ENCODE measurements at regions not wholly inside any gene's neighbourhood (a gene's known extent, or its start where the extent isn't known, plus 50 kb on each side); places are given as distances from the start of the nearest gene placed in this dataset.
"Not testable (repeated sequence)": the region's sequence is repeated elsewhere in the genome, so short reads cannot be mapped to it uniquely, and the experiment has no call there.

DNA sequence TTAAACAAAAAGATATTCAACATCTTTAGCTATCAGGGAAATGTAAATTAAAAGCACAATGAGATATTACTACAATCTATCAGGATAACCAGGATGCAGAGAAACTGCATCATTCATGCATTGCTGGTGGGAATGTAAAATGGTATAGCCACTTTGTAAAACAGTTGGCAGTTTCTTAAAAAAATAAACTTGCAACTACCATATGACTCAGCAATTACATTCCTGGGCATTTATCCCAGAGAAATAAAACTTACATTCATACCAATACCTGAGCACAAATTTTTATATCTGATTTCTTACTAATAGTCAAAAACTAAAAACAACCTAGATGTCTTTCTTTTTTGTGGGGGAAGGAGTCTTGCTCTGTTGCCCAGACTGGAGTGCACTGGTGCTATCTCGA is 190.3 kb upstream of the TAB2 start:
- no peak for DNase-seq

DNA sequence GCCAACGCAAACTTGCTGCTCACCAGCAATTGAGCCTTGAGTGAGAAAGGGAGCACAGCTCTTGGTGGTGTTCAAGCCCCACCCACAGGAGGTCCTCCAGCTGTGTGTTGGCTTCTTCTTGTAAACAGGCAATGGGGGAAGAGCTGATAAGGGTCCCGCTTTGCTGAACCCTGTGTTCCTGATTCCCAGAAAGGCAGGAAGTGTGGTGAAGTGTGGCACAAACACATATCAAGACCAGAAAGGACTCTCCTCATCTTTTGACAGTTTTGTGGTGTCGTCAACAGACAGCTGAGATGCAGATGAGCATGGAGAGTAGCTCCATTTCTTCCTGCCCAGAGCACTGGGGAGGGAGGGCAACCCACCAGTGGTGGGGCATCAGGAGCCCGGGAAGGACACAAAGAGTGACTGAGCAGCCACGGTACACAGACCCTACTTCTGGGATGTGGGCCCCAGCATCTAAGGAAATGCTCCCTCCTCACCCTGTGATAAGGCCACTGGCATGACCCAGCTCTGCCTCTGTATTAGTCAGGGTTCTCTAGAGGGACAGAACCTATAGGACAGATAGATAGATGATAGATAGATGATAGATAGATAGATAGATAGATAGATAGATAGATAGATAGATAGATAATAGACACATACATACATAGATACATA is 188.9 kb upstream of the TAB2 start:
- peak in 1 of 4 experiments; percentile 18 for DNase-seq

DNA sequence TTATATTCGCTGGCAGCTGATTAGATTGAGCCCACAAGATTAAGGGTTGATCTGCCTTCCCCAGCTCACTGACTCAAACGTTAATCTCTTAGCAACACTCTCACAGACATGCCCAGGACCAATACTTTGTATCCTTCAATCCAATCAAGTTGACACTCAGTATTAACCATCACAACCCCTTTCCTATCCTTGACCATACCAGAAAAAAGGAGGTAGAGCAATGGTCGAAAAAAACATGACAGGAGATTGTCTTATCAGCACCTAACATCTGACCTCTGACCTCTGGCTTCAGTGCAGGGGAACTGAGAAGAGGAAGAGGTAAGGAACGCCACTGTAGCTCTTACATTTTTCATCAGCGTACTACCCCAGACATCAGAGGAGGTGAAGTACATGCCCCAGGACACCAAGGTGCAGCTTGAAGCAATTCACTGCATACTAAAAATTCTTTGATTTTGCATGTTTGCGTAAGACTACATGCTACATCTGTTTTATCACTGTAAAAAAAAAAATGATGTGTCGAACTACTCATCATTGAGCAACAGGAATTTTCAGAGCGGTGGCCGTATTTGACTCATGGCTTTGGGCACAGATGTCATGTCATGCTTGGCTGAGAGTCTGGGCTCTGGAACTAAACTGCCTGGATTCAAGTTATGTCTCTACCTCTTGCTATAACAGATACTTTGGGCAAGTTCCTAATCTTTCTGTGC is 188.0 kb upstream of the TAB2 start:
- DNase-seq = no peak

DNA sequence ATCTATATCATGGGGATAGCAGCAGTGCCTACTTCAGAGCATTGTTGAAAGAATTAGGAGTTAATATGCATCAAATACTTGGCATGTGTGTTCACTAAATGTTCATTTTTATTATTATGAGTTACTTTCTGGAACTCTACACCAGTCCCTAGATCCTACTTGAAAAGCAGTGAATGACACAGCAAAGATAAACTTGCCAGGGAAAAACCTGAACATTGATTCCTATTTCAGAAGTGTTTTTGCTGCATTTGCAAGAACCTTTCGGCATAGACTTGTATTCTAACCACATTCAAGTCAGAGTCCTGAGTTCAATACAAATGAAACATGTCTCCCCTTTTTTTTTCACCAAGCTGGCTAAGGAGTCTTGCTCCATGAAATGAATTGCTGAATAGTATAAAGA is 187.4 kb upstream of the TAB2 start:
- DNase-seq = no peak

DNA sequence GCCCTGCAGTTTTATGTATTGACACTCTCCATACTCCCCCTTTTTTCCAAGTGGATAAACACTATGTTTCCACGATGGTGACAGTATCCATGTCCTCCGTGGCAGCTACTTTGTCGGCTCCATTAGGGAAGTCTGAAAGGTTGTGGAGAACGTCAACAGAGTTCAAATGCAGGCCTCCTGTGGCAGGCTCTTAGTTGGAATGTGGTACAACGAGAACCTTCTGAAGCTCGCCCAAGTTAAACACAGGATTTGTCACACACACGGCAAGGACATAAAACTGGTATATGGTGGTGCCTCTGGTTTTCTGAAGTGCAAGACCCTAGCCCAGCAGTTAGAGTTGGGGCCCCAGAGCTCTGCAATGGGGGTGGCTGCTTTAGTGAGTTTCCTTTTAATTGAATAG is 187.0 kb upstream of the TAB2 start:
- DNase-seq = no peak

DNA sequence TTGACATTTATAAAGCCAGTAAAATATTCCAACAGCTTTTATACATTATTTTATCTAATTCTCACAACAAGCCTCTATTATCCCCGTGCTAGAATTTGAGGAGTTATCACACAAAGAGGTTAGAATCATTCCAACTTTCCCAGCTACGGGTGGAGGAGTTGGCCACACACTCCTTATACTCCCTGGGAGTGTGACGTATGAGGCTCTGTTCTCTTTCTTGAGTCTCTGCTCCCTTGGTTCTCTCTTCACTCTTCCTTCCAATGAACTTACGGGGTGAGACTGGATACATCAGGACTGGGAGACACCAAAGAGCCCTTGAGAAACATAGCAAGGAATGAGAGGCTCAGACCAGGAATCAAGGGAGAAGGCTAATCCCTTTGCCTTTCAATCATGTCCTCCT is 185.6 kb upstream of the TAB2 start:
- no peak for DNase-seq

DNA sequence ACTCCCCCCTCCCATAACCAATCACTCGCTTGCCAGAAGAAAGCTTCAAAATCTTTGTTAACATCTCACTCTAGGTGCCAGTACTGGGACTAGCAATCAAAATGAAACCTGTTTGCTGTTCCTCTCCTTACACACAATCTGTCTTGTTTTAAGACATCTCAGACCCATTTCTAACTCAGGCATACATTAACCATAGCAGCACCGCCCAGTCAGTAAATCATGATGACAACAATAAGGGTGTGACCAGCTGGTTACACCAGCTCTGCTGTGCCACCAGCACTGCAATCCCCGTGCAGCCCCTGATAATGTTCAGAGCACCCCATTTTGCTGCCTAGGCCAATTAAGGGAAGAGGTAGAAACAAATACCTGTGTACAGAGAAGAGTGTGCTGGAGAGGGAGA is 185.2 kb upstream of the TAB2 start:
- DNase-seq = no peak

DNA sequence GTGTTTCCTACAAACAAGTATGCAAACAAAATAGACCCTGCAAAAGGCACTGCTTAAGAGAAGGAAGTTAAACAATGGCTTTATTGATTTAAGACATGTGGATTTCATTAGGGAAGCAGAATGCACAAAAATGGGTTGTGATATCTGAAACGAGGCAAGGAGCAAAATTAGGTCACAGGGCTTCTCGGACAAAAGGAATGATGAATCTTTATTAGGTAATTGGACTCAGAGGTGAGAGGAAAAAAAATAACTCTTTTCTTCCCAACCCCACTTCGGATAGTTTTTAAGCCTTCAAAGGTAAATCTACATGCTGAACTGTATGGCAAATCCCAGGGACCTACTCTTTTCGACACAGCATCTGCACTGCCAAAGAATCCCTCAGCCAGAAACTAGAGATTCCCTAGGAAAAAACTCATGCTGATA is 183.0 kb upstream of the TAB2 start:
- DNase-seq = no peak

DNA sequence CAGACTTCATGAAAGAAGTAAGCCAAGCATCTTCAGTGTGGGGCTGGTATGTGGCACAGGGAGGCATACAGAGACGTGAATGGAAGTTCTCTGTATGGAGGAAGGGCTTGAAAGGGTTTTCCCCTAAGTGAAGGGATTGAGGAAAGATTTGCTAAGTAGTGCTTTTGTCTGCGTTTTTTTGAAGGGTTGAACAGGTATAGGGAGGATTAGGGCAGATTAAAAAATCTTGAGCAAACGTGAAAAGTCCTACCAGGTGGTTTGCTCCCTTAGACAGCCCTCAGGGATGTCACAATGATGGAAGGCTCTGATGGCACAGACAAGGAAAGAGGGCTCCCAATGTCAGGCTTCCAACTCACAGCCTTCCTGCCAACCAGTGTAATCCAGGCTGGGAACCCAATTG is 181.7 kb upstream of the TAB2 start:
- DNase-seq = no peak

DNA sequence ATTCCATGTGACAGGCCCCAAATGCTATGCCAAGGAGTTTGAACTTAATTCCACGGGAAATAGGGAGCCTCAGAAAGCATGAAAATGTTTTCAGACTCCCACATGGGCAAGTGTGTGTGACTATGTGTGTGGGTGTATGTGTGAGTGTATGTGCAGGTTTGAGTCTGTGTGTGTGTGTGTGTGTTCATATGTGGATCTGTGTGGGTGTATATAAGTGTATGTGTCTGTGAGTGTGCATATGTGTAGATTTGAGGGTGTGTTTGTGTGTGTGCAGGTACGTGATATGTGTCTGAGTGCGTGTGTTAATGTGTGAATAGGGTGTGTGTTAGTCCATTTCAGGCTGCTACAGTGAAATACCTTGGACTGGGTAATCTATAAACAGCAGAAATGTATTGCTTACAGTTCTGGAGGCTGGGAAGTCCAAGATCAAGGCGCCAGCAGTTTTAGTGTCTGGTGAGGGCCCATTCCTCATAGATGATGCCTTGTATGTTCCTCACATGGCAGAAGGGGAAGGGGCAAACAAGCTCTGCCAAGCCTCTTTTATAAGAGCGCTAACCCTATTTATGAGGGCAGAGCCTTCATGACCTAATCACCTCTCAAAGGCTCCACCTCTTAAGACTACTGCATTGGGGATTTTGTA is 181.1 kb upstream of the TAB2 start:
- no peak for DNase-seq

DNA sequence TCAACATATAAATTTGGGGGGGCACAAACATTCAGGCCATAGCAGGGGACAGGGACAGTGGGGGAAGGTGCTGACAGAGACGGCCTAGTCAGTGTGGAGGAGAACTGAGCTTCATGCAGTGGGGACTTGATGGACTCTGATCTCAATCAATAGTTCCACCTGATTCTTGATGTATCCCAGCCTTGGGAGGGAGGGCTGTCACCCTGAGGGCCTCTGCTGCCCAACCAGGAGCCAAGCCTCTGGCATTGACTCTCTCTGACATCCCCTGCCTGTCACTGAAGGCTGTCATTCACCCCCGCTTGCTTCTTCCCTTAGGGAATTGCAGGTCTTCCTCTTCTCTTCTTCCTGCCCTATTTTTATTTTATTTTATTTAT is 180.6 kb upstream of the TAB2 start:
- no peak for DNase-seq

DNA sequence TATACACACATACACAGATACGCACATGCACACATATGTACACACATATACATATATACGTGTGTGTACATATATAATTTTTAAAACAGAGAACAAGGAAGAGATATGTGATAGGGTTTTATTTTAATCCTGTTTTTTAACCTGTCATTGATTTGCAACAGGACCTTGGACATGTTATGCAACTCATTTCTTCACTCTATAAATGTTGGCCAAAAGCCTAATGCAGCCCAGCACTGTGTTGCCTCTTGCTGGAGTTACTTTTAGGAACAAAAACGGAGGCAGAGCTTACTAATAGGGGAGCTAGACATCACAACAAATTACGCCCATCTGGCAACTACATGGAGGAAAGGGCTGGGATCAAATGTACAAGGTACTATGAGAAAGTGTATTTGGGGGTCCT is 179.9 kb upstream of the TAB2 start:
- no peak for DNase-seq

DNA sequence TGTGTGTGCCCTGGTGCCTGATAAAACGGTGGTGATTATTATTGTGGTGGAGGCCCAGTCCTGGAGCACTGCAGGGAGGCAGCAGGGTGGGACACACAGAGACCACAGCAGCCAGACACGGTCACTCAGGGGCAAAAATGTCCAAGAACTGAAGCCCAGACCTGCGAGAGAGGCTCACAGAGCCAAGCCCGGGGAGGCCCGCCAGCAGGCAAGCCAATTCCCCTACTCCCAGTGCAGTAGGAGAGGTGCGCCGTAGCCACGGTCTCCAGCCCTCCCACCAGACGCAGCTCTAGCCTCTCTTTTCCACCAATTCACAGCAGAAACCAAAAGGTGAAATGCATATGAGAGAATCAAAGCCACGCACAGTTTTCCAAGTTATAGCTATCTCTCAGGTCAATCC is 179.4 kb upstream of the TAB2 start:
- no peak for DNase-seq

DNA sequence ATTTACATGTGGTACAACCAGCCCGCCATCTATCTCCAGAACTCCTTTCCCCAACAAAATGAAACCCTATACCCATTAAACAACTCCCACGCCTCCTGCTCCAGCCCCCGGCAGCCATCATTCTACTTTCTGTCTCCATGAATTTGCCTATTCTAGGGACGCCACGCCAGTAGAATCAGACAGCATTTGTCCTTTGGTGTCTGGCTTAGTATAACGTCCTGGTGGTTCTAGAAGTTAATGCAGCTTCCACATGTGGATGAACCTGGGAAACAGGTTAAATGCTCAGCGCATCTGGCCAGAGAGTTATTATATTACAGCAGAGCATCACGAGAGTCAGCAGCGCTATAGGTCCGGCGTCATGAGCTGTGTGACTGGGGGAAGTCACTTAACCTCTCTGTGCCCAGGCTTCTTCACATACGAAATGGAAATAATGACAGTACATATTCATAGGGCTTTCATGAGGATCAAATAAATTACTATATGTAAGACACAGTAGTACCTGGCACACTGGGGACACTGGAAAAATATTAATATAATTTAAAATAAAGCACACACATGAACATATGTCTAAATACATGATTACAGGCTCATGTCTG is 178.7 kb upstream of the TAB2 start:
- DNase-seq = no peak

DNA sequence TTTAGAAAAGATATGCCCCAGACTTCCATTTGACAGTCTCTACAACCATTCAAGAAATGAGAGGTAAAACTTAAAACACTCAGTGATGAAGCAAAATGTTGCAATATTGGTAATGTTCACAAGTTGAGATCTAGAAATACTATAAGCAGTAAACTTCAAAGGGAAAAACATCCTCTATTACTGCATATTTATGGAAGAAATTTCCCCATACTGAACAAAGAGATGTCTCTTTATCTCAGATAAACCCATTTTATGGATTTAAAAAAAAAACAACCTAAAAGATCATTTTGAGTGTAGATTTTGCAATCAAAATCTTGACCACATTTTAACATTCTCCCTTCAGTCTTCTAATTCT is 177.8 kb upstream of the TAB2 start:
- no peak for DNase-seq

DNA sequence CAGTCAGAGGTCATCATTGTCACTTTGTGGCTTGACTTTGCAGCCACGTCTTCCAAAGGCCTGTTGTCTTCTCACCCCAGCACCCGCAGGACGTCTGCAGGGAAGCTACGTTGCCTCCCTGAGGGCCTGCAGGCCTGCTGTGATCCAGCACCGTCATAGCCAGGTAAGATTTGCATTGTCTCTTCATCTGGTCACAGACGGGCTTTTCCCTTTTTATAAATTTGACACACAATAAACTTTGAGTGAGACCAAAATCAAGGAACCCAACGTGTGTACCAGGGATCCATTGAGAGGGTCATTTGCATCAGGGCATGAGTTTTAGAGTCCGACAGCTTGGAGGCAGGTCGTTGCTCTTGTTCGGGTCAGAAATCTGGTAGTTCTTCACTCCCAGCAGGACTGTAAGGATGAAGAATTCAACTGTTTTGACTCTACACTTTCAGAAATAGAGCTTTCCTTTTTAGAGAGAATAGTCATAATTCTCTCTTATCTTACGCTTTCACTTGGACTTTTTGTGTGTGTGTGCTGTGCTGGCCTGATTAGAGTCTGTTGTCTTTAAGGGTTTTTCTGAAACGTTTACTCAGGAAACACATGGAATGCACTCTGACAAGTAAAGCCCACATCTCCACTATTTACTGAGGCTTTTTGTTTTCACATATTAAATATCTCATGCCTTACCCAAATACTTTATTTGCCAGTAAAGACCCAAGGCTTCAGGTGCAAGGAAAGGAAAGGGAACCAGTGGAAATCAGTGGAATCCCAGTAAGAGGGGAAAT is 177.2 kb upstream of the TAB2 start:
- peak in 1 of 4 experiments; percentile 14 for DNase-seq

DNA sequence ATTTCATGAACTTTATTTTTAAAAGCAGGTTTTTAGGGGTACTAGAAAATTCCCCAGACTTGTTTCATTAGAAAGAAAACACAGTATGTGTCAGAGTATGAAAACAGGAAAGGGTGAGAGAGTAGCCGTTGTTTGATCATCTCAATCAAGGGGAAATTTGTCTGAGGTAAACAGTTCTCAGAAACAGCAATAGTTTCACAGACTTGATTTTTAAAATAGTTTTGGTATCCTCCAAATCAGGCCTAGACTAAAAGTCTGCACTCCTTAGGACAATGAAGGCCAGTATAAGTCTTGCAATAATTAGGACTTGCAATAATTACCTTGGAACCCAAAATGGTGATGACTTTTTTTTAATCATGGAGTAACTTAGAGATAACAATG is 176.6 kb upstream of the TAB2 start:
- no peak for DNase-seq

DNA sequence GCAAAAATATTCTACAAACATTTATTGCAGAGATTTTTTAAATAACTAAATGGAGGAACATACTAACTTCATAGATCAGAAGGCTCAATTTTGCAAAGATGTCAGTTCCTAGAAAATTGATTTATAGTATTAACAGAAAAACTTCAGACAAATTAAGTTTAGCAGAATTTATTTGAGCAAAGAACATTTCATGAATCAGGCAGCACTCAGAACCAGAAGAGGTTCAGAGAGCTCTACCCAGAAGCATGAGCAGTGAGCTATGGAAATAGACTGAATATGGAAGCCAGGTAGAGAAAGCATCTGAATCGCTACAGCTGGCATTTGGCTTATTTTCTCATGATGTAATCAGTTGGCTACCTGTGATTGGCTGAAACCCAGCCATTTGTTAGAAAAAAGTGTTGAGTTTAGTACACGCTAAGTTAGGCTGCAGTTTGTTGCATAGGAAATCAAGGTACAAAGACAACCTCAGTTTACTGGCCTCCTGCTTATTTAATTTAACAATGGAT is 174.5 kb upstream of the TAB2 start:
- no peak for DNase-seq

DNA sequence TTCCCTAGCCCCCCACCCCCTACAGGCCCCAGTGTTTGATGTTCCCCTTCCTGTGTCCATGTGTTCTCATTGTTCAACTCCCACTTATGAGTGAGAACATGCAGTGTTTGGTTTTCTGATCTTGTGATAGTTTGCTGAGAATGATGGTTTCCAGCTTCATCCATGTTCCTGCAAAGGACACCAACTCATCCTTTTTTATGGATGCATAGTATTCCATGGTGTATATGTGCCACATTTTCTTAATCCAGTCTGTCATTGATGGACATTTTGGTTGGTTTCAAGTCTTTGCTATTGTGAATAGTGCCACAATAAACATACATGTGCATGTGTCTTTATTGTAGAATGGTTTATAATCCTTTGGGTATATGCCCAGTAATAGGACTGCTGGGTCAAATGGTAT is 171.7 kb upstream of the TAB2 start:
- not testable (repeated sequence) for DNase-seq

DNA sequence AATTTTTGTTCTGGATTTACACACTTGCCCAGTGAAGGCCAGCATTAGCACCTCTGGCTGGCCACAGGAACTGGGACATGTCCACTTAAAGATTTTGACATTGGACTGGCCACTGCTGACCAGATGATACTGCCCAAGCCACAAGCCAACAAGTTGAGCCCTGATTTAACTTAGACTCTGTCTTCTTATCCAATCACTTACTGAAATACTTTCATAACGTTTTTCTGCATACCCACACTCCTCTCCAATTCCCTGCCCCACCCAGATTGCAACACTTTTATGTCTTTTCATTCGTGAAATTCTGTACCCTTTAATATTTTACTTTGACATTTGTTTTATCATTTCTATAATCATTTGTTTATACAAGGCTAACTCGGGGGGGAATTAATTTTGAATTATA is 170.3 kb upstream of the TAB2 start:
- DNase-seq = no peak

DNA sequence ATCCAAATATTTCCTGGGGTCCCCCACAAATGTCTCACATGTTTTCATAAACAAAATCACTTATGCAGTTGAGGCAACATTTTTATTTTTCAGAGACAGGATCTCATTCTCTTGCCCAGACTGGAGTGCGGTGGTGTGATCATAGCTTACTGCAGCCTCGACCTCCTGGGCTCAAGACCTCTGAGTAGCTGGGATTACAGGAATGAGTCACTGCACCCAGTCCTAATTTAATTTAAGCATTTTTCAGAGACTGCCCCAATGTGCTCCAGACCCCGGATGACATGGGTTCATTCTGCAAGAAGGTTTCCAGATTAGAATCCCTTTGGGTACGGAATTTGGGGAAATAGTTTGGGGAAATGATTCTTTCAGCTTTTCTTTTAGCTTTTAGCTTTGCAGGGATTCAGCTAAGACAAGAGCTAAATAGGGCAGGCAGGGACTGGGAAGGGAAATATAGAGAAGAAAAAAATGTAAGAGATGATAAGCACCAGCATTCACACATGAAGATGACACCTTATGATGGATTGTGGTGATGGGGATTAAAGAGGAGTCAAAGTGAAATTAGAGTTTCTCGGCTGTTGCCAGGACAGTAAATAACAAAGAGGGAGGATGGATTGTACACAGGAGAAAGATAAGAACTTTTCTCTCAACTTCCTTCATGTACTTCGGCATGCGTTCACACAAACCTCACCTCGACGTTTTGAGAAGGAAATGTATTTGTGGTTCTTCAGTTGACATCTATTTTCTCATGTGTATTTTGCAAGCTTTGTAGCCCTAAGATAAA is 169.4 kb upstream of the TAB2 start:
- DNase-seq = no peak

DNA sequence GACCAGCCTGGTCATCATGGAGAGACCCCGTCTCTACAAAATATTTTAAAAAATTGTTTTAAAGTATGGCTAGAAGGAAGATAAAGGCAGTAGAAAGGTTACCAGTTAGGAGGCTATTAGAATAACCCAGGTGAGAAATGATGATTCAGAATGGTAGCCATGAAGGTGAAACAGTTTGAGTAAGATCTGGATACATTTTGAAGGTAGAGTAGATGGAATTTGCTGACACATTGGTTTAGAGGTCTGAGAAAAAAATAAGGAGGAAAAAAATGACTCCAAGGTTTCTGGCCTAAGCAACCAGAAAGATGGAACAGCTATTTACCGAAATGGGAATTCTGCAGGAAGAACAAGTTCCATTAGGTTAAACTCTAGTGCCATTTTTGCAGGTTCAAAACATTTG is 167.9 kb upstream of the TAB2 start:
- DNase-seq = no peak

Data from activated naive CD4-positive, alpha-beta T cell (primary cell).